Activated CD4-positive, alpha-beta T cell treated with anti-CD3 and anti-CD28 coated beads, Interleukin-2, amount 50 U/mL, for 1 hour (primary cell): ENCODE measurements at regions not wholly inside any gene's neighbourhood (a gene's known extent, or its start where the extent isn't known, plus 50 kb on each side); places are given as distances from the start of the nearest gene placed in this dataset.

ENCODE experiments used
- DNase-seq: peaks from one replicate; pipeline ENCODE4 v3.0.0-alpha.2; 2020

- no peak for DNase-seq
These were observed 443.0 kb upstream of the KLF4 start for GRCh38 chr9:107932601-107933000.

GRCh38 chr9:107932046-107932445 is 442.5 kb upstream of the KLF4 start:
- DNase-seq: no peak

- no peak for DNase-seq
These were observed 441.6 kb upstream of the KLF4 start for GRCh38 chr9:107931071-107931715.

DNA sequence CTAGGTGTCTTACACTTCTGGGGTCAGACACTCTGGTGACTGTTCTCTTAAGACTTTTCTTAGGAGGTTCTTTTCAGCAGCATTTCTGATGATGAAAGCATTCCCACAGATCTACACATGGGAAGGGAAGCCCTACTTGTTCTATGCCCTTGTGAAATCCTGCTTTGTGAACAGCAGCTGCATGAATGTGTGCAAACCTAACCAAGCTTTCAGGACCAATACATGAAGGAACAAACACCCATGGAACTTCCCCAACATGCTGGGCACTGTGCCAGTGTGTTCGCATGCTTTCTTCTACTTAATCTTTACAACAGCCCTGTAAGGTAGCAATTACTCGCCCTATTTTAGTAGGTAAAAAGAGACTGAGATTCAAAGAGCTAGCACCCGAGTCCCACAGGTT is 439.9 kb upstream of the KLF4 start:
- DNase-seq: no peak

- no peak for DNase-seq
These were observed 439.3 kb upstream of the KLF4 start for GRCh38 chr9:107928701-107929371.

DNA sequence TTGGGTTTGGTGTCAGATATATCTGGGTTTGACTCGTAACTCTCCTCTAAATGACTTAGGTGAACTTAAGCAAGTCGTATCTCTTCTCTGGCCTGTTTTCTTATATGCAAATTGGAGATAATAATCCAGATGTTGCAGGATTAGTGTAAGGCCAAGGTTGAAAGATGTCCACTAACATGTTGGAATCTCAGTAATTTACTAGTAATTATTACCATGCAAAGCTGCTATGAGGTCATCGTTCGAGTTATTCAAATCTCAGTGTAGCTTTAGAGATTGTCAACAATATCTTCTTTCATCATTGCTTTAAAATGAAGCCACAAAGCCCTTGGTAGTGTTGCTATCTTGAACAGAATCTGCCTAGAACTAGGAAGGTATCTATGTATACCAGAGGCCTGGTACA is 437.7 kb upstream of the KLF4 start:
- DNase-seq: no peak

DNA sequence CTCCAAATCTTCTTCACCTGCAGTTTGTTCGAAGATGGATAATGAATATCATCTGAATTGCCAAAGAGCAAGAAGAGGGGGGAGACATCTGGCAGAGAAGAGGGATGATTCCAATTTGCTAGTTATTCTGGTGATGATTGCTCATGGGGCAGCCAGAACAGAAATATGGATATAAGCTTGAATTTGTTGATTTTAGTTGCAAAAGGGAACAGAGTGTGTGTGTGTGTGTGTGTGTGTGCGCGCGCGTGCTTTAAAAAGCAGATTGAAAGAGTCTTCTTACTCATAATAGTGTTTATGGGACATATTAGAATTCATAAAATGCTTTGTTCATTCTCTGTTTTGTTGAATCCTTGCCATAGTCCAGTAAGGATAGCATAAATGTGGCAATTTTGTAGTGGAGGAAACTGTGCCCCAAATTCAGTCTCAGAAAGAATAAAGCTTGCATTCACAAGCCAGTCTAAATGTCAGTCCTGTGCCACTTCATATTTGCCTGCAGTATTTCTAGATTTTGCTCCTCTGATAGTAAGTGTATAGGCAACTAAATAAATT is 436.3 kb upstream of the KLF4 start:
- no peak for DNase-seq

DNA sequence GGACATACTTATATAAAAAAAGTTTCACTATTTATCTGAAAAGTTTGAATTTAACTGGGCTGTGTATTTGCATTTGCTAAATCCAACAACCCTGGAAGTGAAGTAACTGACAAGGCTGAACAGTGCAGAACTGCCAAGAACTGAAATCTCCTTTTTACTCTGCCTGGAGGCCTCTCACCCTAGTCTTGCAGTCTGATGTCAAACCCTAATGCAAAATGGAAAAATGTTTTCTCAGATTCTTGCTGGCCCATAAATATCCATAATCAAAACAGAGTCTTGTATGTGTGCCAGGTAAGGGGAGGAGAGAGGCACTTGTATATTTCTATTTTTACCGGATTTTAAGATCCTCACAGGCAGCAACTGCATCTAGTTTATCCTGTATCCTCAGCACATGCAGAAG is 432.7 kb upstream of the KLF4 start:
- no peak for DNase-seq

DNA sequence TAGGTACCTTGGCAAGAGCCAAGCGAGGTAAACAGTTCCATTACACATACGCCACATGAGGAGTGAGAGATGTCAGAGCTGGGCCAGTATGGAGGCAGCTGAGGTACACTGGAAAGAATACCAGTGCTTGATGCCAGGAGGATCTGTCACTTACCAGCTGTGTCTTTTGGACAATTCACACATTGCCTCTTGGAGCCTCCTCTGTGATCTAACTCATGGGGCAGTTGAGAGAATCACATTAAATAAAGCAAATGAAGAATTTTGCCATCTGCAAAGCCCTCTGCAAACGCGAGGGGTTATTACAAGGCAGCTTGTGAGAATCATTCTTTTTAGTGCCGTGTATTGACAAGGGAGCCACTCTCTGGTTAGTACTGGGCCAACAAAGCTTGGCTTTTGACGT is 429.7 kb upstream of the KLF4 start:
- no peak for DNase-seq

GRCh38 chr9:107918749-107919148 is 429.2 kb upstream of the KLF4 start:
- no peak for DNase-seq

DNA sequence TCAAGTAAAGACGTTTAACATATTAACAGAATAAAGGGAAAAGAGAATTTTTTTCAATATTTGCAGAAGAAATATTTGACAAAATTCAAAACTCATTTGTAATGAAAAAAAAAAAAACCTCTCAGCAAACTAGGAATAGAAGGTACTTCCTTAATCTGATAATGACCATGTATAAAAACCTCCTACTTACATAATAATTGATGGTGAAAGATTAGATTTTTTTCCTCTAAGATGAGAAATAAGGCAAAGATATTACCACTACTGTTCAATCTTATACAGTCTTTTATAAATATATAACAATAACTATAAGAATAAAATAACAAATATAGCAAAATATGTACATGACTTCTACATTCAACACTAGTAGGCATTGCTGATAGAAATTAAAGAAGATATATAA is 424.6 kb upstream of the KLF4 start:
- no peak for DNase-seq

DNA sequence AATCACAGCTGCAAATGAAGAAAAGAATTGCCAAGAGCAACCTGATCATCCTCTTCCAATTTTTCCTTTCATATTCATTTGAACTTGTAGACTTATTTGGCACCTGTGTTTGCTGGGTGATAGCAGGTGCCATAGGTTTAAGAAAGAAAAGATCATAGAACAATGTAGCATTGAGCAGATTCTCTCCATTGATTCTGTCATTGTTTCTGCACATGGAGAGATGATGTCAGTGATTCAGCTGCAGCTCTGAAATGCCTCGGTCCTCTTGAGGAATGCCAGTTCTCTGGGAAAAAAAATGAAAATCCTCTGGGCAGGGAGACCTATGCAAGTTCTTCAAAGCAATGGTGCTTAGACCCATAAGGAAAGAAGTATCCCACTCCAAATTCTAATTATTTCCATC is 418.1 kb upstream of the KLF4 start:
- no peak for DNase-seq

GRCh38 chr9:107907255-107907654 is 417.7 kb upstream of the KLF4 start:
- no peak for DNase-seq

- no peak for DNase-seq
These were observed 416.5 kb upstream of the KLF4 start for GRCh38 chr9:107906074-107906473.

- no peak for DNase-seq
These were observed 415.9 kb upstream of the KLF4 start for GRCh38 chr9:107905308-107906020.

DNA sequence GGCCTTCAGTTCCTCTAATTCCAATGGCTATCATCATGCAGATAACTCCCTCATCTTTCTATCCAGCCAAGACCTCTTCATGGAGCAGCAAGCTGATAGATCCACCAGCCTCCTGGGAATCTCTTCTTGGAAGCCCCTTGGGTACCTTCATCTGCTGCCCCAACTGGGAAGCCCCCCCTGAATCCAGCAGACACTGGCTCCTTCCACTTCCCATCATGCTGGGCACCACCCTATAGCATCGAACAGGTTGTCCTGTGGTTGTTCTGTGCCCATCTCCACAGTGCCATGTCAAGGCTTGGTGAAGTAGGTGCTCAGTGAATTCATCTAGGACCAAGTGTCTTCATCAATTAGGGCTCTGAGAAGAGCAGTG is 410.4 kb upstream of the KLF4 start:
- DNase-seq: no peak

- no peak for DNase-seq
These were observed 409.2 kb upstream of the KLF4 start for GRCh38 chr9:107898761-107899160.

- DNase-seq: no peak
These were observed 407.0 kb upstream of the KLF4 start for GRCh38 chr9:107896544-107896943.

- DNase-seq: no peak
These were observed 406.0 kb upstream of the KLF4 start for GRCh38 chr9:107895501-107896001.

GRCh38 chr9:107894572-107895261 is 405.1 kb upstream of the KLF4 start:
- no peak for DNase-seq

DNA sequence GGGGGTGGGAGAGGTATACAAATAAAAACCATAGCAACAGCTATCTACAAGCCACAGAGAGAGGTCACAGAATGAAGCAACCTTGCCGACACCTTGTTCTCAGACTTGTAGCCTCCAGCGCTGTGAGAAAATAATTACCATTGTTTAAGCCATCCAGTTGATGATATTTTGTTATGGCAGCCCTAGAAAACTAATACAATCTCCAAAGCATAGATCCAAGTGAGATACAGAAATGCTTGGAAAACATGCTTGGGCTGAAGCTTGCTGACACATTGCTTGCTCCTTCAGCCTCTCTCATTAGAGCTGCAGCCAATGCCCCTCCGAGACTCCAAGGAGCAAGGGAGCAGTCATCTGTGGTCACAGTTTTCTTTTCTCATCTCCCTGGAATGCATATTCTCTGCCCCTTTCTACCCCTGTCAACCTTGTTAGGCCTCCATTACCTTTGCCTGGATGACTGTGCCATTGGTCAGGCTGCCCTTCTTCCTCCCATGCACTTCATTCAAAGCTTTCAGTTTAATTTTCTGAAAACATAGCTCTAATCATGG is 401.4 kb upstream of the KLF4 start:
- no peak for DNase-seq

GRCh38 chr9:107888773-107889227 is 399.2 kb upstream of the KLF4 start:
- DNase-seq: no peak

DNA sequence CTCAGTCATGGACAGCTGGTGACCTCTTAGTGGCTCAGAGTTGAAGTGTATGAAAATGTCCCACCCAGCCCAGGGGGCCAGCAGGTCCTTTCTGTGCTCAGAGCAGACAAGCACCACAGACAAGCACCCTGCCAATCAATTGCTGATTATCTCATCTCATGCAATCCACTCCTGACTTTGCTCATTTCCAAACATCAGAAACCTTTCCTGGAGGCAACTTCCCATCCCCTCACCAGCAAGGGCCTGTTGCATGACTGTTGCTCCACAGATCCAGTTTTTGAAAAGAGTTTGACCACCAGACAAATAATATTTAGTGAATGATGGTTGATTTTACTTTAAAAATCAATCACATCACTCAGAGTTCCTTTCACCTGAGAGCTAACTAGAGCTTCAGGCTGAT is 397.3 kb upstream of the KLF4 start:
- DNase-seq: no peak
